Activated naive CD8-positive, alpha-beta T cell treated with anti-CD3 and anti-CD28 coated beads, Interleukin-2, amount 10 ng/mL, durations not matched to agents 7 days and 5 days (primary cell): ENCODE measurements at regions not wholly inside any gene's neighbourhood (a gene's known extent, or its start where the extent isn't known, plus 50 kb on each side); places are given as distances from the start of the nearest gene placed in this dataset.

Experiments
- ATAC-seq: fragments of 150-1000 bp; cut with Tn5 transposase; one replicate; pipeline ENCODE4 v1.10.0; 2021; ENCODE audit warnings: low read depth, moderate library complexity
- POLR2A ChIA-PET: fragments of 350-600 bp; sonication (Branson Sonifier 250); formaldehyde crosslinking; loops from one replicate; lab custom pipeline; 2021; ENCODE audit warnings: antibody characterized with exemption; lab: Charles Lee
- DNase-seq: peaks from one replicate; pipeline ENCODE4 v3.0.0; 2021
- H3K27ac Mint-ChIP-seq: one replicate; pipeline ENCODE4 v1.8.0; 2022; ENCODE audit warnings: mild to moderate bottlenecking, mixed read lengths
- H3K27me3 Mint-ChIP-seq: one replicate; pipeline ENCODE4 v1.8.0; 2022; ENCODE audit warnings: mild to moderate bottlenecking, moderate library complexity, mixed read lengths
- H3K36me3 Mint-ChIP-seq: one replicate; pipeline ENCODE4 v1.8.0; 2021; ENCODE audit warnings: mild to moderate bottlenecking, mixed read lengths
- H3K4me1 Mint-ChIP-seq: one replicate; pipeline ENCODE4 v1.8.0; 2021; ENCODE audit warnings: mixed read lengths
- H3K4me3 Mint-ChIP-seq: one replicate; pipeline ENCODE4 v1.8.0; 2022; ENCODE audit warnings: mild to moderate bottlenecking, moderate library complexity, mixed read lengths
- H3K9me3 Mint-ChIP-seq: one replicate; pipeline ENCODE4 v1.8.0; 2021; ENCODE audit warnings: mixed read lengths

DNA sequence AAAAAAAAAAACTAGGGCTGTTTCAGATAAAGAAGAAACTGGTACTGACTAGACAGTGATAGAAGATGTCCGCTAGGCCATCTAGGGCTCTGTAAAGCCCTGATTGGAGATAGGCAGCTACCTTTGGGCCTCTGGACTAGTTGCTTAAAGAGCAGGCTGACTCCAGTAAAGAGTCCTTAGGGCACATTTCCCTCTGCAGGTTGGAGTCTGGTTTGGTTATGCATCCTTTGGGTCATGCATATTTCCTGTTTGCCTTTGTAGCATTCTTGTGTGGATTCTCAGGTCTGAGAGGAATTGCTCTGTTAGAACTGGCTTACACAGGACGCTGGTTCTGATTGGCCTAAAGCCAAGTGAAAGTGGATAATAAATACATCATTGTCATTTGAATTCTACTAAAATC is 165.5 kb upstream of the LRRN1 start:
- Mint-ChIP-seq H3K36me3 (peaks cover 1% of the 10 kb centered on the region), H3K4me3 (no peak overlapping the region), H3K4me1 (no peaks in the 10 kb centered on the region), H3K27me3 (no peaks in the 10 kb centered on the region), H3K27ac (no peak overlapping the region), H3K9me3 (peaks cover 1% of the 10 kb centered on the region)
- DNase-seq (no peak), ATAC-seq (no peak)
- POLR2A ChIA-PET: no interaction called here

GRCh38 chr3:3632449-3632848 is 166.8 kb upstream of the LRRN1 start:
- DNase-seq (no peak), ATAC-seq (no peak)
- peaks cover 1% of the 10 kb centered on the region for H3K9me3 Mint-ChIP-seq
- no peak overlapping the region for H3K27ac Mint-ChIP-seq
- H3K4me1 Mint-ChIP-seq: no peaks in the 10 kb centered on the region
- POLR2A ChIA-PET: no interaction called here
- H3K27me3 Mint-ChIP-seq: no peaks in the 10 kb centered on the region
- peaks cover 1% of the 10 kb centered on the region for H3K36me3 Mint-ChIP-seq
- H3K4me3 Mint-ChIP-seq: no peak overlapping the region

DNA sequence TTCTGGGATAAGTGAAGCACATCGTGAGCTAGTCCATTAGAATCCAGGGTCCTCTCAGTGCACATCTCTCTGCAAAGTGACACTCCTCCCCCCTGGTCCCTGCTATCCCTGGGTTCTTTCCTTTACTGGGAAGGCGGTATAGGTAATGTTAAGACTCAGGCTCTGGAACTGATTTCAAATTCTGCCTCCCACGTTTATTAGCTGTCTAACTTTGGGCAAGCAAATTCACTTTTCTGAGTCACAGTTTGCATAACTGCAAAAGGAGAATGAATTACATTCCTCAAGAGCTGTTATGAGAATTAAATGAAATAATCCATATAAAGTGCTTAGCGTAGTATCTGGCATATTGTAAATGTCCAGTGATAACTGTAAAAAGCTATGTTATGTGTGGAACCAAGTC is 168.1 kb upstream of the LRRN1 start:
- Mint-ChIP-seq H3K36me3 (peaks cover 1% of the 10 kb centered on the region), H3K9me3 (peaks cover 1% of the 10 kb centered on the region), H3K4me1 (no peaks in the 10 kb centered on the region), H3K4me3 (no peak overlapping the region), H3K27ac (no peak overlapping the region), H3K27me3 (no peaks in the 10 kb centered on the region)
- no peak for ATAC-seq
- no peak for DNase-seq
- POLR2A ChIA-PET: no interaction called here

DNA sequence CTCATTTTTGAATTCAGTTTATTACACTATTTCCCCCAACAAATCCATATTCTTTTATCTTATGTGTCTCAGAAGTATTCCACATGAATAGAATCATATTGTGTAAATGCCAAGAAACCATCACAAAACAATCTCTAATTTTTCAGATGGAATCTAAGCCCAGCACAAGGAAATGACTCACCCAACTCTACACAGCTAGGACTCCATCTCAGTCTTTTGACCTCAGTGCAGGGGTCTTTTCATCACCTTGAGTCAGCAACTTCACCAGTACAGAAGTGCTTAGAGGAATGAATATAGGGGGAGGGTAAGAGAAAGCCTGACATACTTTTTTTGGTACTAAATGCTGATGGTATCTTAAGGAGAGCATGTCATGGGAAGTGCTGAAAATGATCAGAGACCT is 169.3 kb upstream of the LRRN1 start:
- Mint-ChIP-seq H3K4me3 (no peak overlapping the region), H3K9me3 (peaks cover 1% of the 10 kb centered on the region), H3K27me3 (no peaks in the 10 kb centered on the region), H3K4me1 (no peaks in the 10 kb centered on the region), H3K36me3 (peaks cover 1% of the 10 kb centered on the region), H3K27ac (no peak overlapping the region)
- POLR2A ChIA-PET: no interaction called here
- DNase-seq (no peak), ATAC-seq (no peak)

DNA sequence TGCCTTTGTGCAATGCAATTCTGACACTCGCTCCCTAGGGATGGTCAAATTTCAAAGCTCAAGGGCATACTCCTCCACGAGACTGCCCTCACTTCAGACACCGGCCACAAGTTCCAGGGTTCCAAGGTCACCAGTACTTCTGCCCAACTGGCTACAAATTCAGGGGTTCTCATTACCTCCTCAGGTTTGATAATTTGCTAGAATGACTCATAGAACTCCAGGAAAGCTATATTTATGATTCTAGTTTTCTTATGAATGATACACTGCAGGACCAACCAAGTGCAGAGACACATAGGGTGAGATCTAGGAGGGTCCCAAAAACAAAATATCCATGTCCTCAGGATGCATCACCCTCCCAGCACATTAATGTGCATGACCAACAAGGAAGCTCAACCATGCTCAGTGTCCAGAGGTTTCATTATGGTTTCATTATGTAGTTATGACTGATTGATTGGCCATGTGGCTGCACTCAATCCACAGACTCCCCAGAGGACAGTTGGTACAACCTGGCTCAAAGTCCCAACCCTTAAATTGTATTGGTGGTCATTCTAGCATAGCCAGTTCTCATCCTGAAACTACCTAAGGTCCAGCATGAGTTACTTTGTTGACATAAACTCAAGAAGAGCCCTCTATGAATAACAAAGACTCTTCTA is 170.4 kb upstream of the LRRN1 start:
- Mint-ChIP-seq H3K4me1 (no peaks in the 10 kb centered on the region), H3K9me3 (peaks cover 3% of the 10 kb centered on the region), H3K27ac (no peak overlapping the region), H3K27me3 (no peaks in the 10 kb centered on the region), H3K36me3 (no peaks in the 10 kb centered on the region), H3K4me3 (no peak overlapping the region)
- ATAC-seq (no peak), DNase-seq (no peak)
- POLR2A ChIA-PET: no interaction called here

GRCh38 chr3:3627114-3627513 is 172.1 kb upstream of the LRRN1 start:
- Mint-ChIP-seq H3K4me1 (no peaks in the 10 kb centered on the region), H3K9me3 (peaks cover 3% of the 10 kb centered on the region), H3K27me3 (no peaks in the 10 kb centered on the region), H3K36me3 (no peaks in the 10 kb centered on the region), H3K27ac (no peak overlapping the region), H3K4me3 (no peak overlapping the region)
- POLR2A ChIA-PET: no interaction called here
- ATAC-seq: no peak
- no peak for DNase-seq

DNA sequence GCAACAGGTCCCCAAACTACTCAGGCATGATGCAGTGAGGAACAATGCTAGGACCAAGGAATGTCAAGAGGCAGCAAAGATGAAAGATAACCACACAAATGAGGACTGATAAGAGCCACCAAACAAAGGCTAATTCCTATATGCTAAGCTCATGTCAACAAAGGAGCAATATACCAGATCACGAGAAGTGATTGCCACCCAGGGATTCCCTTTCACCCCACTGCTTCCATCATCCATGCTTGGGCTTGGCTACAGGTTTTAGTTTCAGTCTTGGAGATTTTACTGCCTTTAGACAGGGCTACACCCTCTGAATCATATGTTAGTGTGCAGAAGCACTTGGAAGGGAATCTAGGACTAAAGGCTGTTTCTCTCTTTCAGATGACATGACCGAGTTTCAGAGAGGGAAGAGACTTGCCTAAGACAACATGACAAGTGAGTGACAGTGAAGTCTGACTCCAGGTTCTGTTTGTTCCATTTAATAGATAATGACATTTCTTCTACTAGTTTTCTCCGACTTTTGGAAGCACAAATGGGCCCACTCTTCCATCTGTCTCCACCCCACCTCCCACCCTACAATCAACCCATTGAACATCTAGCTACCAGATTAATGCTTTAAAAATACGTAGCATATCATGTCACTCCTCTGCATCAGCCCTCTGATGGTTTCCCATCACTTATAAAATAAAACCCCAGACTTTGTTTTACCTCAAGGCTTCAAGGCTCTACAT is 173.5 kb upstream of the LRRN1 start:
- POLR2A ChIA-PET: no interaction called here
- no peaks in the 10 kb centered on the region for H3K36me3 Mint-ChIP-seq
- no peaks in the 10 kb centered on the region for H3K4me1 Mint-ChIP-seq
- DNase-seq (no peak), ATAC-seq (no peak)
- H3K27me3 Mint-ChIP-seq: no peaks in the 10 kb centered on the region
- H3K27ac Mint-ChIP-seq: no peak overlapping the region
- no peak overlapping the region for H3K4me3 Mint-ChIP-seq
- H3K9me3 Mint-ChIP-seq: peaks cover 3% of the 10 kb centered on the region

DNA sequence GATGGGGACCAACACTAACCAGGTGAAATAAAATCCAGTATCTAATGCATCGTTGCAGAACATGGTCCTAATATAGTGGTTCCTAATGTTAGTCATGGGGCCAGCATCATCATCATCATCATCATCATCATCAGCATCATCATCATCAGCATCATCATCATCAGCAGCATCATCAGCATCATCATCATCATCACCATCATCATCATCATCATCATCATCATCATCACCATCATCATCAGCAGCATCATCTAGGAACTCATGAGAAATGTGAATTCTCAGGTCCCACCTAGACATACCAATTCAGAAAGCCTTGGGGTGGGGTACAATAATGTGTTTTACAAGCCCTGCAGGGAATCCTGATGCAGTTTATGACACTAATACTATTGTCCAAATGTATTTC is 179.4 kb upstream of the LRRN1 start:
- POLR2A ChIA-PET: no interaction called here
- no peaks in the 10 kb centered on the region for H3K27me3 Mint-ChIP-seq
- no peak overlapping the region for H3K4me3 Mint-ChIP-seq
- peaks cover 2% of the 10 kb centered on the region for H3K9me3 Mint-ChIP-seq
- no peaks in the 10 kb centered on the region for H3K36me3 Mint-ChIP-seq
- no peak overlapping the region for H3K27ac Mint-ChIP-seq
- H3K4me1 Mint-ChIP-seq: no peaks in the 10 kb centered on the region
- ATAC-seq: no peak
- no peak for DNase-seq

- no peak overlapping the region for H3K27ac Mint-ChIP-seq
- no peaks in the 10 kb centered on the region for H3K9me3 Mint-ChIP-seq
- POLR2A ChIA-PET: no interaction called here
- no peaks in the 10 kb centered on the region for H3K36me3 Mint-ChIP-seq
- no peak overlapping the region for H3K4me3 Mint-ChIP-seq
- DNase-seq (no peak), ATAC-seq (no peak)
- H3K27me3 Mint-ChIP-seq: peaks cover 2% of the 10 kb centered on the region
- H3K4me1 Mint-ChIP-seq: no peaks in the 10 kb centered on the region
Observed at GRCh38 chr3:3618623-3619022, 180.6 kb upstream of the LRRN1 start.

DNA sequence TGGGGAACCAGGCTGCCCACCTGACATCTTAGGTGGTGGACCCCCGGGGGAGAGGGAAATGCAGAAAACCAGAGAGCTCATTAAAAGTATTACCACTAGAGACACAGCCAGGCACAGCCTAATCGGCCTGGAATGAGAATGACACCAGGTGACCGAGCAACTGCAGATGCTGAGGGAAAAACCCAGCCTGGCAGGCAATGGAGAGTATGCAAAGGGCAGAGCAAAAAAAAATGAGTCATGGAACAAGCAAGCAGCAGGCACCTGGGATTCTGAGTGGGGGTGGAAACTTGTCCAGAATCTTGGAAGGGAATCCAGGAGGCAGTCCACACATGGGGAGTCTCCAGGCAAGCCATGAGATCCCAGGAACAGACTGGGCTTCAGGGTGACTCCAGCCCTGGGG is 183.7 kb upstream of the LRRN1 start:
- Mint-ChIP-seq H3K36me3 (no peaks in the 10 kb centered on the region), H3K4me1 (no peaks in the 10 kb centered on the region), H3K27me3 (peaks cover 2% of the 10 kb centered on the region), H3K9me3 (no peaks in the 10 kb centered on the region), H3K4me3 (no peak overlapping the region), H3K27ac (no peak overlapping the region)
- no peak for ATAC-seq
- POLR2A ChIA-PET: no interaction called here
- no peak for DNase-seq

GRCh38 chr3:3610581-3611298 is 188.5 kb upstream of the LRRN1 start:
- ATAC-seq (no peak), DNase-seq (no peak)
- Mint-ChIP-seq H3K4me3 (no peak overlapping the region), H3K4me1 (no peaks in the 10 kb centered on the region), H3K27me3 (peaks cover 2% of the 10 kb centered on the region), H3K9me3 (peaks cover 1% of the 10 kb centered on the region), H3K36me3 (no peaks in the 10 kb centered on the region), H3K27ac (no peak overlapping the region)
- POLR2A ChIA-PET: no interaction called here

DNA sequence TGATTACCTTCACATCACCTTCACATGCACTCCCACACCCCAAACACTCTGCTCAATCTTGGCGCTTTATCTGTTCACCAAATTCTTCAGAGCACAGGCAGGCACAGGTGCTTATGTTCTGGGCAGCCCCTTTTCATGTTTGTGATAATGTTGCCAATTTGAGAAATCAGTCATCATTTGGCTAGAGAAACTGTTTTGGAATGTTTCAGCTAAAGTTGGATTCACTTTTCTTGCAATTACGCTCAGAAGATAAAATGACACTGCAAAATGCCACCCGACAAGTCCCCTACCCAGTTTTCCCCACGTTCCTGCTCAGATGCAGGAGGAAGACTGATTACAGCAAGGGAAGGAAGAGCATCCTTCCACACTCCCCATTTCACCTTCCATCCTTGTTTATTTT is 192.9 kb upstream of the LRRN1 start:
- ATAC-seq: no peak
- no peak overlapping the region for H3K4me3 Mint-ChIP-seq
- H3K9me3 Mint-ChIP-seq: peaks cover 1% of the 10 kb centered on the region
- no peaks in the 10 kb centered on the region for H3K27me3 Mint-ChIP-seq
- POLR2A ChIA-PET: no interaction called here
- no peaks in the 10 kb centered on the region for H3K4me1 Mint-ChIP-seq
- H3K27ac Mint-ChIP-seq: no peak overlapping the region
- DNase-seq: no peak
- no peaks in the 10 kb centered on the region for H3K36me3 Mint-ChIP-seq

GRCh38 chr3:3605226-3605625 is 194.0 kb upstream of the LRRN1 start:
- Mint-ChIP-seq H3K27ac (no peak overlapping the region), H3K9me3 (peaks cover 1% of the 10 kb centered on the region)

DNA sequence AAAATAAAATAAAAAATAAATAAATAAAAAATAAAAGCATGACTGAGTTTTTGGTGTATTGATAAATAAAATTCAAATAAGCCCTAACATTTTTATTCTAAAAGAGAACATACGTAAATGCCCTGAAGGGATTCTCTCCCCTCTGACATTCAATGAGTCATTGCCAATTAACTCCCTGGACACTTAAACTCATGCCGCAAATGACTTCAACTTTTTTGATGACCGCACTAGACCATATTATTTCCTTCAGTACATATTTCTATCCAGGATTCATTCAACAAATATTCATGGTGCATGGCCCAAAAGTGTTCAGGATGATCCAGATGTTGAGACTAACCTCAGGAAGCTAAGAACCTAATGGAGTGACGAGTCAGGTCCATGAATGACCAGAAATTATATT is 195.9 kb upstream of the LRRN1 start:
- POLR2A ChIA-PET: no interaction called here
- no peak overlapping the region for H3K27ac Mint-ChIP-seq
- no peaks in the 10 kb centered on the region for H3K36me3 Mint-ChIP-seq
- DNase-seq (no peak), ATAC-seq (no peak)
- no peak overlapping the region for H3K4me3 Mint-ChIP-seq
- no peaks in the 10 kb centered on the region for H3K4me1 Mint-ChIP-seq
- H3K27me3 Mint-ChIP-seq: no peaks in the 10 kb centered on the region
- no peaks in the 10 kb centered on the region for H3K9me3 Mint-ChIP-seq

More at GRCh38 chr3:3605226-3605625, 194.0 kb upstream of the LRRN1 start:
- no peak overlapping the region for H3K4me3 Mint-ChIP-seq
- POLR2A ChIA-PET: no interaction called here
- DNase-seq (no peak), ATAC-seq (no peak)
- H3K27me3 Mint-ChIP-seq: no peaks in the 10 kb centered on the region
- H3K4me1 Mint-ChIP-seq: no peaks in the 10 kb centered on the region
- H3K36me3 Mint-ChIP-seq: no peaks in the 10 kb centered on the region
